WI38 (cell line): ENCODE measurements at regions not wholly inside any gene's neighbourhood (a gene's known extent, or its start where the extent isn't known, plus 50 kb on each side); places are given as distances from the start of the nearest gene placed in this dataset.
"Not testable (repeated sequence)": the region's sequence is repeated elsewhere in the genome, so short reads cannot be mapped to it uniquely, and the experiment has no call there.

Source experiments
- H3K4me3 ChIP-seq: 2 replicates; pipeline ENCODE4 v1.5.1; 2011; ENCODE audit warnings: low read depth, mild to moderate bottlenecking, control low read depth, low read length
- CTCF ChIP-seq: IDR thresholded peaks from 2 replicates; pipeline ENCODE4 v1.5.1; 2012; ENCODE audit warnings: low read depth, mild to moderate bottlenecking, control low read depth, low read length

GRCh38 chr5:17852740-17853139, 218.5 kb downstream of the TAF11L14 start:
- H3K4me3 ChIP-seq: no peak overlapping the region
- TF ChIP-seq CTCF: no peak

- TF ChIP-seq CTCF: no peak
- H3K4me3 ChIP-seq: no peak overlapping the region
Observed at GRCh38 chr5:17854901-17855300, 220.6 kb downstream of the TAF11L14 start.

- no peak for TF ChIP-seq CTCF
- no peak overlapping the region for H3K4me3 ChIP-seq
Observed at GRCh38 chr5:17860660-17861315, 226.5 kb downstream of the TAF11L14 start.

- H3K4me3 ChIP-seq: not testable (repeated sequence)
Observed at GRCh38 chr5:17864903-17865302, 230.6 kb downstream of the TAF11L14 start.

GRCh38 chr5:17865966-17866365, 231.7 kb downstream of the TAF11L14 start:
- not testable (repeated sequence) for H3K4me3 ChIP-seq

GRCh38 chr5:17872204-17872603, 237.9 kb downstream of the TAF11L14 start:
- H3K4me3 ChIP-seq: no peak overlapping the region
- no peak for TF ChIP-seq CTCF

GRCh38 chr5:17878541-17878940, 244.3 kb downstream of the TAF11L14 start:
- H3K4me3 ChIP-seq: no peak overlapping the region
- no peak for TF ChIP-seq CTCF

GRCh38 chr5:17879276-17879675, 245.0 kb downstream of the TAF11L14 start:
- TF ChIP-seq CTCF: no peak
- H3K4me3 ChIP-seq: no peak overlapping the region
